HG03060 (cell line): ENCODE measurements at regions not wholly inside any gene's neighbourhood (a gene's known extent, or its start where the extent isn't known, plus 50 kb on each side); places are given as distances from the start of the nearest gene placed in this dataset.
A peak's percentile ranks its signal among the peaks of the same experiment; 100 is the strongest.
"Not testable (repeated sequence)": the region's sequence is repeated elsewhere in the genome, so short reads cannot be mapped to it uniquely, and the experiment has no call there.

Source experiments
- ATAC-seq: cut with Tn5 transposase; IDR thresholded peaks from one replicate; pipeline ENCODE4 v1.9.1; 2021; ENCODE audit warnings: low read depth, moderate number of reproducible peaks; ENCODE audit not compliant: unreplicated experiment

DNA sequence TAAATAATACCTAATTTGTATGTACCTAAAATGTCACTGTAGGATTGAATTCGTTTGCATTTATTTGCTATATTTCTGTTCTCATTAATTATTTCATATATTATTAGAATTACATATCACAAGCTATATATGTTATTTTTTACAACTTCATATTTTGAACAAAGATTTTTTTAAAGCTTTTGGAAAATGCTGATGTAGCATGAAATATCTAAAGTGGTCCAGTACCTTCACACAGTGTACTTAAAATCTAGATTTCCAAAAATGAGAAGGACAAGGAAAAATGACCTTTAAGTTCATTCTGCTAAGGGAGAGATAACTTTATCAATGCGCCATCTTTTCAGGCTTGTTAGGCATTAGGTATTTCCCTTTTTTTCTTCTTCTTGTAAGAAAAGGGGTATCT is 71.8 kb downstream of the LARP7 start:
- ATAC-seq: no peak

DNA sequence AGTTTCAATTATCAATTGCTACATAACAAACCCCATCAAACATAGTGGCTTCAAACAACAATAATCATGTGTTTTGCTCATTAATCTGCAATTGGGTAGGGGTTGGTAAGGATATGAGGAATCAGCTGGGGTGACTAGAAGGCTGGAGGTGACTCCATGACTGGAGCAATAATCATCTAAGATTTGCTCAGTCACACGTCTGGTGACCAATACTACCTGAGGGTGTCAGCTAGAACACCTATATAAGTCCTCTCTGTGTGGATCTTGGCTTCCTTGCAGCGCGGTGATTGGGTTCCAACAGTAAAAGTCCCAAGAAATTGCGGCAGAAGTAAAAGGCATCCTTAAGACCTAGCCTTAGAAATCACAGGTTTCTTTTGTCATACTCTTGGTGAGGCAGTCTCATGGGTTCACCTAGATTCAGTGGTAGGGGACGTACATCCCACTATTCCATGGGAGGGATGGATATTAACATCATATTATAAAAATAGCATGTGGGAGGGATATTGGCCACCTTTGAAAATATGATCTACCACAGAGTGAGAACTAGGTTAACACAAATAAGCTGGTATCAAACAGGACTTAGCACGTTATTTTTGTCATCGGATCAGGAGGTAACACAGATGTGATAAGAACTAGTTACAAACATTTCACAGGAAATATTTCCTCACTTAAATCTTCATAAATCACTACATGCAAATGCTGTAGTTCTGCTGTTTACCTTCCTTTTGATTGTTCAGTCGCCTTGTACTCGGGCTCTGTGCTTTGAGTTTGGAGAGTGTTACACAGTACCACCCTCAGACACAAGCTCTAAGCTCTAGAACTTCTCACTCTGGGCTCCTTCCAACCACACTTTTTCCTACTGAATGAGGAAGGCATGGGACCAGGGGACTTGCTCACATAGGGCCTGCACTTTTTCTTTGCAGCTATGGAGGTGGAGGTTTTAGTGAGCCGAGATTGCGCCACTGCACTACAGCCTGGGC is 78.3 kb downstream of the LARP7 start:
- ATAC-seq: no peak

DNA sequence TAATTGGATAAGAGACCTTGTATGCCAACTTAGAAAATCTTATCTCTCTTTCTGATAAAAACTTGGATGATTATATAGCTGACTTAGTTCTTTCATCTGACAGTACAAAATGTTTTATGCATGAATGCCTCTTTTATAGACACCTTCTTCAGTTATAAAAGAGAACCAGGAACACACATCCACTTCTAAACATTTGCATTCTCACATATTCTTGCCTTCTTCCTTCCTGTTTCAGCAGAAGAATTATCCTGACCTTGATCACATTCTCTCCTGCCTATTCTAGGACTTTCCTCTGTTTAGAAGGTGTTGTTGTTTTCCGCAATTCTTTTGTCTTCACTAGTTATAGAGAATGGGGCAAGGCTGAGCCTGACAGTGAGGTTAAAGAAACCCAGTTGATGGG is 80.9 kb downstream of the LARP7 start:
- ATAC-seq: no peak

DNA sequence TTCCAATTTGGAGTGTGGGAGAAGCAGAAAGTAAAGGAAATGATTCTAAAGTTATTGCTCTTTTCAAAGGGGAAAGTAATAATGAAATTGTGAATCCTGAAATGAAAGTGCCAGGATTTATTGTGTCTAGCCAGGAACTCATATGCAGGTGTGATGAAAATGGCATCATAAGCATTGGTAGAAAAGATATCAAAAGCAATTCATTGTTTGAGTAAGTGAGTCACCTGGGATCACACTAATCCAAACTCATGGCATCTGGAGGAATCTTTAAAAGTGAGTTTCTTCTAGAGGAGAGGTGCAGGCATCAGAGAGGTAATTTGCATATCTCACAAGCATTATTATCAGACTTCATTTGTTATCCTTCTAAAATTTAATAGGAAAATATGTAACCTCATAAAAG is 84.7 kb downstream of the LARP7 start:
- no peak for ATAC-seq

DNA sequence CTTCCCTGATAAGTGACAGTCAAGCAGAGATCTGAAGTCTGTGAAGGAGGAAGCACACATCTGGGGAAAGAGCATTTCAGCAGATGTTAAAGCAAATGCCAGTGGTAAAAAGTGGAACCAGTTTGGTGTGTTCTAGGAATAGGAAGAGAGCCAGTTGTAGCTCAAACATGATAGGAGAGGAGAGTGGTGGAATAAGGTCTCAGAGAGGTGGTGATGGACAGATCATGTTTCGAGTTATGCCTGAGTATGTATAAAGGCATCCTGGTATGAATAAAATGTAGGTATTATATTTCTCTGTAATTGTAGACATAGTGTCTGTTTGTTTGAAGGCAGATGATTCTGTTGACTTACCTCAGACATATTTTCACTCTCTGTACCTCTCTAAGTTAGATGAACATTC is 89.1 kb downstream of the LARP7 start:
- no peak for ATAC-seq

DNA sequence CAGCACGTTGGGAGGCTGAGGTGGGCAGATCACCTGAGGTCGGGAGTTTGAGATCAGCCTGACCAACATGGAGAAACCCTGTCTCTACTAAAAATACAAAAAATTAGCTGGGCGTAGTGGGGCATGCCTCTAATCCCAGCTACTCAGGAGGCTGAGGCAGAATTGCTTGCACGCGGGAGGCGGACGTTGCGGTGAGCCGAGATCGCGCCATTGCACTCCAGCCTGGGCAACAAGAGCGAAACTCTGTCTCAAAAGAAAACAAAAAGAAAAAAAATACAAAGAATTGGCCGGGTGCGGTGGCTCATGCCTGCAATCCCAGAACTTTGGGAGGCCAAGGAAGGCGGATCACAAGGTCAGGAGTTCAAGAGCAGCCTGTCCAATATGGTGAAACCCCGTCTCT is 90.8 kb downstream of the LARP7 start:
- ATAC-seq: not testable (repeated sequence)

DNA sequence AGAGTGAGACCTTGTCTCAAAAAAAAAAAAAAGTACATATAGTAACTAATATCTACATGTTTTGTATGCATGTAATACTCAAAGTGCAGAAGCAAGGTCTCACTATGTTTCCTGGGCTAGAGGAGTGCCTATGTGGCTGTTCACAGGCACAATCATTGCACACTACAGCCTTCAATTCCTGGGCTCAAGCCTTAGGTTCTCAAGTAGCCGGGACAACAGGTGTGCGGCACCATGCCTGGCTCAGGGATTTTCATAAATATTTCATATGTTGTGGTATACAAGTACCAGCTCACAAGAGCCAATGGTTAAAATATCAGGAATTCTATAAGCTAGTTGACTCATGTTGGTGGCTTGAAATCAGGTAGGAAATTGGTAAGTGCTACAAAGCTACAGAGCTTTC is 94.8 kb downstream of the LARP7 start:
- ATAC-seq: no peak

DNA sequence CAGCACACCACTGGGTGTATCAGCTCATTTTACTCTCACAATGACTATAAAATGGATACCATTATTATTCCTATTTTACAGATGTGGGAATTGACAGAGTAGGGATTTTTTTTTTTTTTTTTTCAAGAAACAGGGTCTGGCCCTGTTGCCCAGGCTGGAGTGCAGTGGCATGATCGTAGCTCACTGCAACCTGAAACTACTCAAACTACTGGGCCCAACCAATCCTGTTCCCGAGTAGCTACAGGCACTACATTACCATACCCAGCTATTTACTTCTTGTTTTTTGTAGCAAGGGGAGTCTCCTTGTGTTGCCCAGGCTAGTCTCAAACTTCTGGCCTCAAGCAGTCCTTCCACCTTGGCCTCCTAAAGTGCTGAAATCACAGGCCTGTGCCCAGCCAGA is 95.2 kb downstream of the LARP7 start:
- ATAC-seq: no peak

DNA sequence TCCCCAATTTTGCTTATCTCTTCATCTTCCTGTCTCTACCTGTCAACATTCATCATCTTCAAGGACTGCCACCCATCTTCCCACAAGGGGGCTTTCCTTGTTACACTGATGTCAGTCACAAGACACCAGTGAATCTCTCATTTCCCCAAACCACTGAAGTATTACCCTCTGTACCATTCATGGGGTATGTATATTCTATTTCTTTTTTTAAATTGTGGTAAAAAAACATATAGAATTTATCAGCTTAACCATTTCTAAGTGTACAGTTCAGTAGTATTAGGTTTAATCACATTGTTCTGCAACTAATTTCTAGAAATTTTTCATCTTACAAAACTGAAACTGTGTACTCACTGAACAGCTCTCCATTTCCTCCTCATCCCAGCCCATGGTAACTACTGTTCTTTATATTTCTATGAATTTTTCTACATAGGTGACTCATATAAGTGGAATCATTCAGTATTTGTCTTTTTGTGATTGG is 98.6 kb downstream of the LARP7 start:
- ATAC-seq: peak; percentile 77

DNA sequence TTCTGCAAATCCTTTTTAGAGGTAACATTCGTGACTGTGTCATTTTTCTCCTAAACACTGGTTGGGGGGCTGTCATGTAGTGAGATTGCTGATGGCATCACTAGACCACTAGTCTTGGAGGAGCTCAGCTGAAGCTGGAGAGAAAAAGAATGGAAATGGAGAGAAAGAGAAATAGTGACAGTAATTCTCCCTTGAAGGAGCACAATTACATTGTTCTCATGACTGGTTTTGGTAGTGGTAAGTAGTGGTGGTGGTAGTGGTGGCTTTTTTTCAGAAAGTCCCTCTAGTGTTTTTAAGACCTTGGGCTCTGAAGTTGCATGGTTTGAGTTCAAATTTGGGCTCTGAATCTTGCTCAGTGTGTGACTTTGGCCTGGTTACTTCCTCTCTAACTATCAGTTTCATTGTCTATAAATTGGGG is 99.8 kb downstream of the LARP7 start:
- no peak for ATAC-seq

DNA sequence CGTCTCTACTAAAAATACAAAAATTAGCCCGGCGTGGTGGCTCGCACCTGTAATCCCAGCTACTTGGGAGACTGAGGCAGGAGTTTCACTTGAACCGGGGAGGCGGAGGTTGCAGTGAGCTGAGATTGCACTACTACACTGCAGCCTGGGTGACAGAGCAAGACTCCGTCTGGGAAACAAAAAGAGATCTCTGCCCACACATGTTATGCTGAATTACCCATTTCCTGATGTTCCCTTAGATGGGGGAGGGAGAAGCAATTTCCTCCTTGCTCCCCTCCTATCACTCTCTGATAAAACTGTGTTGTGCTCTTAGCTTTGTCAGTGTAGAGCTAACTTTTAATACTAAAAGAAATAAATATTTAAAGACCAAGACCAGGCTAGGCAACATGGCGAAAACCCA is 102.5 kb downstream of the LARP7 start:
- no peak for ATAC-seq

DNA sequence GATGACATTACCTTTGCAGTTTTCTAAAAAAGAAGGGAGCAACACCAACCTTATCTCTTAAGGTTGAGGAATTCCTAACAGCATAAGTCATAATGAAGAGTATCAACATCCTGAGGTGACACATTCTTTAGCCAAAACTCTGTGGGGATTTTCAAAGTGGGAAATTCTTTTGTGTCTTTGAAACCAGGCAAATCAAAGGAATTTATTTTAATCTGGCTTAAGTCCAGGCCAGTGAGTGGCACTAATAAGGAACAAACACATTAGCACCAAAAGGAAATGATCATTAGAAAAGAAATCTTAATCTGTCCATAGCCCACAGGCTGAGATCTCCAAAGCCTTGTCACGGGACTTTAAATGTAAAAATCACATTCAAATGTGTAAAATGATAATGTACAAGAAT is 110.1 kb downstream of the LARP7 start:
- no peak for ATAC-seq

DNA sequence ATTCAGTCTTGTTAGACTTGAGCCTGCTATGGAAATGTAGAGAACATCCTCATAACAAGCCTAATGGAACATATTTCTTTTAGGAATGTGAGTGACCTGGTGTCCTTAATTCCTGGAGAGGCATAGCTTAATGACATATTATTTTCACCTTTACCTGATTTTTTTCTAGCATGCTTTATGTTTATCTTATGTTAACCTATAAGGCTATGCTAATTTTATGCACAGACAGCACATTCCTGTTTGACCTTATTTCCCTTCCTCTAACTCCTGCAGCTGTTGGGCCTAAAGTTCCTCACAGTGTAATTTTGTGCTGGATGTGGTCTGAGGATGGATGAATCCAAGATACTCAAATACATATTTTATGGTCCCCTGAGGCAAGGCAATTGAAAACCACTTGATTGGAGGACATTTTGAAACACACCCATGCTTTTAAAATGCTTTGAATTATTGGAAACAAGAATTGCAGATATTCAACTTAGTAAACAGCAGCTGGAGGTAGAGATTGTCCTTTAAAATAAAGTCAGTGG is 111.5 kb downstream of the LARP7 start:
- ATAC-seq: no peak

DNA sequence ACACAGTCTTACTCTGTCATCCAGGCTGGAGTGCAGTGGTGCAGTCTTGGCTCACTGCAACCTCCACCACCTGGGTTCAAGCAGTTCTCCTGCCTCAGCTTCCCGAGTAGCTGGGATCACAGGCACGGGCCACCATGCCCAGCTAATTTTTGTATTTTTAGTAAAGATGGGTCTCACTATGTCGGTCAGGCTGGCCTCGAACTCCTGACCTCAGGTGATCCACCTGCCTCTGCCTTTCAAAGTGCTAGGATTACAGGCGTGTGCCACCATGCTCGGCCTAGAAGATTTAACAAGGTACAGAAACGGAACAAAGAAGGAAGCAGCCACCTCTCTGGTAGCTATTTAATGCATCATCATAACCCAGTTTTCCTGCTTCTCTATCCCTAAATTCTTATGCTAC is 113.8 kb downstream of the LARP7 start:
- not testable (repeated sequence) for ATAC-seq

DNA sequence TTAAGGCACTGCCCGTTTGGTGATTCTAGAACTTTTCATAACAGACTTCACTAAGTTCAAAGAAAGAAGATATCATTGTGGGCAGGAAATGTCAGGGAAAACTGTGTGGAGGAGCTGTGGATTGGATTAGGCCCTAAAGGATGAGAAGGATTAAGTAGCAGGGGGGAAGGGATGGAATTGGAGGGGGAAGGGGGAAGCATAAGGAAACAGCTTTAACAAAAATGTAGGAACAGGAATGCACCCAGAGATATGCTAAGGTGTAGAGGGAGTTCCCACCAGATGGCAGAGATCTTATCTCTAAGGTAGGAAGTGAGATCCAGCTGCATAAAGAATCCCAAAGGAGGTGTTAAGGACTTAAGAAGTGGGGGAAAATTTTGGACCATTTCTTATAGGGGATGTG is 114.5 kb downstream of the LARP7 start:
- no peak for ATAC-seq

DNA sequence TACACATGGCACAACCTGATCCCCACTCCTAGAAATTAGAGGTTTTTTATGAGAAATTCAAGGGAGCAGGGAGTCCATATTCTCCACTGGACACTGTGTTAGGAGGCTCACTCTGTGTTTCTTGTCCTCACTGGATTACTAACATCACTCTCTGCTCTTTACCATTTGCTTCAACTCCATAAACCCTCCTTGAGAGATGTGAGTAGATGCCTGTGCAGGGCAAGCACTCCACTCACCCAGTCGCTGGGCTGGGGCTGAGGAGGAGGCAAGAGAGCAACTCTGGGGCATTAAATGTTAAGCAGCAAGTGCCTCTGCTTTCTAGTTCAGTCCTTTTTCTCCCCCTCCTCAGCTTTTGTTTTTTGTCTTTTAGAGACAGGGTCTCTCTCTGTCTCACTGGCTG is 115.1 kb downstream of the LARP7 start:
- ATAC-seq: no peak

DNA sequence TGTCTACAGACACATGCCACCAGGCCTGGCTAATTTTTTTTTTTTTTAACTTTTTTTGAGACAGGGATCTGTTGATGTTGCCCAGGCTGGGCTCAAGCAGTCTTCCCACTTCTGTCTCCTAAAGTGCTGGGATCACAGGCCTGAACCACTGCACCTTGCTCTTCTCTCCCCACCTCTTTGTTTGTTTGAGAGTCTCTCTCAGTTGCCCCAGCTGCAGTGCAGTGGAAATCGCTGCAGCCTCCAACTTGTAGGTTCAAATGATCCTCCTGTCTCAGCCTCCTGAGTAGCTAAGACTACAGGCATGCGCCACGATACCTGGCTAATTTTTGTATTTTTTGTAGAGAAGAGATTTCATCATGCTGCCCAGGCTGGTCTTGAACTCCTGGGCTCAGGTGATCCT is 115.6 kb downstream of the LARP7 start:
- ATAC-seq: no peak

DNA sequence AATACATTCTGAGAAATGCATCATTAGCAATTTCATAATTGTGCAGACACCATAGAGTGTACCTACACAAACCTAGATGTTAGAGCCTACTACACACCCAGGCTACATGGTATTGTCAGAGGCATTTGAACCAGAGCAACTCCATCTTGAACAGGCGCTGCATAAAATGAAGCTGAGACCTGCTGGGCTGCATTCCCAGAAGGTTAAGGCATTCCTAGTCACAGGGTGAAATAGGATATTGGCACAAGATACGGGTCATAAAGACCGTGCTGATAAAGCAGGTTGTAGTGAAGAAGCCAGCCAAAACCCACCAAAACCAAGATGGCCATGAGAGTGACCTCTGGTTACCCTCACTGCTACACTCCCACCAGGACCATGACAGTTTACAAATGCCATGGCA is 116.4 kb downstream of the LARP7 start:
- no peak for ATAC-seq

DNA sequence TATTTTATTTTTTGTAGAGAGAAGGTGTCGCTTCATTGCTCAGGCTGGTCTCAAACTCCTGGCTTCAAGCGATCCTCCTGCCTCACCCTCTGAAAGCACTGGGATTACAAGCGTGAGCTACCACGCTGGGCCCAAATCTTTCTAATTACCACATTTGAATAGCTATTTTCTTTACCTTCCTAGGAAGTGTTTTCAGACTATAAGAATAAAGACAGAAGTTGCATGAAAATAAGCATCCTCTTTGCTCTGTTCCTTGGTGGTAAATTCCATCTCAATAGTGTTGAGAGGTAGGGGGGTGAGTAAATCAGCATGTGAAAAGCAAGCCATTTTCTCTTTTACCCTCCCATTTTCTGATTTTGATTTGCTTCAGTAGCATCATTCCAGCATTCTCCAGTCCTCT is 122.4 kb downstream of the LARP7 start:
- no peak for ATAC-seq

DNA sequence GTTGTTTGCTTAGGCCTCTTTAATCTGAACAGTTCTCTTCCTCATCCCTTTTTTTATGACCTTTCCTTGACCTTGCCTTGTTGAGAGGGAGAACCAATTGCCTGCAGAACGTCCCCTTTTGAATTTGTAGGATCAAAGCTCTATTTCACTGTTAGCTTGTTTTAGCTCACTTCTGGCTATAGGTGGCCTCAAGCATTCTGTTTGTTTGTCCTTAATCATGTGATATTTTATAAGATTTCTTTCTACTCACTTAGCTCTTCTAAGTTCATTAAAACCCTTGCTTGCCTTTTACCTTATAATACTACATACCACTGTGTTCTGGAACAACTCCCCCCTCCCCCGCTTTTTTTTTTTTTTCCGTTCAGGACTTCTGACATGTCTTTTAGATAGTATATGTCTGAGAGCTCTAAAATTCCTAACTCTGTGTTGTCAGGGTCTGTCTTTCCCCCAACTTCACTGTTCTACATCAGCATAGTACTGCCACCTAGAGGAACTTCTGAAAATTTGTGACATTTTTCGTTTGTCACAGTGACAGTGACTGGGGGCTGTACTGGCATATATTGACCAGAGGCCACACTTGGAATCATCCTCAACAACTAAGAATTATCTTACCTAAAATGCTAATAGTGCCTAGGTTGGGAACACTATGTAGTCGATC is 128.5 kb downstream of the LARP7 start:
- no peak for ATAC-seq

DNA sequence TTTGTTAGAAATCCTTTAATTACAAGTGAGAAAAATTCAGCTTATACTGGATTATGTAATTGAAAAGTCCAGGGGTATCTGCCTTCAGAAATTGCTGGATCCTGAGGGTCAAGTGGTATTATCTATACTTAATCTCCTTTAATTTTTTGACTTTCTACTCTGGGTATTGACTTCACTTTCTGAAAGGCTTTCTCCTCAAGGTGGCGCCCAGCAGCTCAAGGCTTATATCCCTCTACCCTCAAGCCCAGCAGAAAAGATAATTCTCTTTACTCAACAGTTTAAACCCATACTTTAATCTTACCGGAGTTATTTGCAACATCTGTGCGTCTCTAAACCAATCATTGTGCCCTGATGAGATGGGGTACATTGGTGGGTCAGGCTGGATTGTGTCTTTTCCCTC is 129.5 kb downstream of the LARP7 start:
- ATAC-seq: no peak

DNA sequence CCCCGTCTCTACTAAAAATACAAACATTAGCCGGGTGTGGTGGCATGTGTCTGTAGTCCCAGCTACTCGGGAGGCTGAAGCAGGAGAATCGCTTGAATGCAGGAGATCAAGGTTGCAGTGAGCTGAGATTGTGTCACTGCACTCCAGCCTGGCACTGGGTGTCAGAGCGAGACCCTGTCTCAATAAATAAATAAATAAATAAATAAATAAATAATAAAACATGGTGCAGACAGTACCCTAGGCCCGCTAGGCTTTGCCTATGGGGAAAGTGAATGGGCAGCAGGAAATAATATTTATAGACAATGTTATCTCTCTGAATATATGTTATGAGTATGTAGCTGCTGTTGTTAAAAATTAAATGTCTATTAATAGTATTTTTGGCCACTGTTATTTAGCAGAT is 130.4 kb downstream of the LARP7 start:
- ATAC-seq: no peak
